ENCODE measurements at regions not wholly inside any gene's neighbourhood (a gene's known extent, or its start where the extent isn't known, plus 50 kb on each side); places are given as distances from the start of the nearest gene placed in this dataset.

GRCh38 chr3:116912116-116912515 lies 202.5 kb downstream of the TUSC7 start:
- no peak for DNase-seq (ENCODE audit: low spot score)
- in situ Hi-C loops (cut with HindIII; ENCODE audit: low sequenced_read_pairs): no loop called here

- in situ Hi-C loops (cut with HindIII; ENCODE audit: low sequenced_read_pairs): no loop called here
- DNase-seq (ENCODE audit: low spot score): no peak
Observed at GRCh38 chr3:116914004-116914403, 204.4 kb downstream of the TUSC7 start.

- in situ Hi-C loops (cut with HindIII; ENCODE audit: low sequenced_read_pairs): no loop called here
- DNase-seq (ENCODE audit: low spot score): no peak
Observed at GRCh38 chr3:116916836-116917235, 207.3 kb downstream of the TUSC7 start.

- in situ Hi-C loops (cut with HindIII; ENCODE audit: low sequenced_read_pairs): no loop called here
Observed at GRCh38 chr3:116920826-116921610, 211.4 kb downstream of the TUSC7 start.

GRCh38 chr3:116927918-116928317 lies 218.3 kb downstream of the TUSC7 start:
- no peak for DNase-seq (ENCODE audit: low spot score)
- in situ Hi-C loops (cut with HindIII; ENCODE audit: low sequenced_read_pairs): no loop called here

More at GRCh38 chr3:116920826-116921610, 211.4 kb downstream of the TUSC7 start:
- no peak for DNase-seq (ENCODE audit: low spot score)

- no peak for DNase-seq (ENCODE audit: low spot score)
Observed at GRCh38 chr3:116929505-116930222, 220.1 kb downstream of the TUSC7 start.

GRCh38 chr3:116930786-116931185 lies 221.2 kb downstream of the TUSC7 start:
- no peak for DNase-seq (ENCODE audit: low spot score)
- in situ Hi-C loops (cut with HindIII; ENCODE audit: low sequenced_read_pairs): no loop called here

More at GRCh38 chr3:116929505-116930222, 220.1 kb downstream of the TUSC7 start:
- in situ Hi-C loops (cut with HindIII; ENCODE audit: low sequenced_read_pairs): no loop called here

GRCh38 chr3:116939091-116939490 lies 229.5 kb downstream of the TUSC7 start:
- DNase-seq (ENCODE audit: low spot score): no peak
- in situ Hi-C loops (cut with HindIII; ENCODE audit: low sequenced_read_pairs): no loop called here

GRCh38 chr3:116939550-116939949 lies 230.0 kb downstream of the TUSC7 start:
- no peak for DNase-seq (ENCODE audit: low spot score)
- in situ Hi-C loops (cut with HindIII; ENCODE audit: low sequenced_read_pairs): no loop called here

- no peak for DNase-seq (ENCODE audit: low spot score)
- in situ Hi-C loops (cut with HindIII; ENCODE audit: low sequenced_read_pairs): no loop called here
Observed at GRCh38 chr3:116940719-116941118, 231.1 kb downstream of the TUSC7 start.

GRCh38 chr3:116946376-116946775 lies 236.8 kb downstream of the TUSC7 start:
- in situ Hi-C loops (cut with HindIII; ENCODE audit: low sequenced_read_pairs): no loop called here
- no peak for DNase-seq (ENCODE audit: low spot score)

GRCh38 chr3:116947148-116947547 lies 237.6 kb downstream of the TUSC7 start:
- in situ Hi-C loops (cut with HindIII; ENCODE audit: low sequenced_read_pairs): no loop called here
- no peak for DNase-seq (ENCODE audit: low spot score)

GRCh38 chr3:116947809-116948208 lies 238.2 kb downstream of the TUSC7 start:
- in situ Hi-C loops (cut with HindIII; ENCODE audit: low sequenced_read_pairs): no loop called here
- no peak for DNase-seq (ENCODE audit: low spot score)

- in situ Hi-C loops (cut with HindIII; ENCODE audit: low sequenced_read_pairs): no loop called here
- no peak for DNase-seq (ENCODE audit: low spot score)
Observed at GRCh38 chr3:116950301-116951055, 240.9 kb downstream of the TUSC7 start.

- peak; percentile 8 for DNase-seq (ENCODE audit: low spot score)
- in situ Hi-C loops (cut with HindIII; ENCODE audit: low sequenced_read_pairs): no loop called here
Observed at GRCh38 chr3:116951610-116952009, 242.0 kb downstream of the TUSC7 start.

- in situ Hi-C loops (cut with HindIII; ENCODE audit: low sequenced_read_pairs): no loop called here
- no peak for DNase-seq (ENCODE audit: low spot score)
Observed at GRCh38 chr3:116958291-116958690, 248.7 kb downstream of the TUSC7 start.

- DNase-seq (ENCODE audit: low spot score): no peak
- in situ Hi-C loops (cut with HindIII; ENCODE audit: low sequenced_read_pairs): no loop called here
Observed at GRCh38 chr3:116961106-116961505, 251.5 kb downstream of the TUSC7 start.

- no peak for DNase-seq (ENCODE audit: low spot score)
- in situ Hi-C loops (cut with HindIII; ENCODE audit: low sequenced_read_pairs): no loop called here
Observed at GRCh38 chr3:116963802-116964201, 254.2 kb downstream of the TUSC7 start.

GRCh38 chr3:116966649-116967048 lies 257.1 kb downstream of the TUSC7 start:
- in situ Hi-C loops (cut with HindIII; ENCODE audit: low sequenced_read_pairs): no loop called here
- DNase-seq (ENCODE audit: low spot score): no peak

GRCh38 chr3:116969135-116969534 lies 259.6 kb downstream of the TUSC7 start:
- no peak for DNase-seq (ENCODE audit: low spot score)
- in situ Hi-C loops (cut with HindIII; ENCODE audit: low sequenced_read_pairs): no loop called here

Data from G401 (cell line).